H9 (cell line): ENCODE measurements at regions not wholly inside any gene's neighbourhood (a gene's known extent, or its start where the extent isn't known, plus 50 kb on each side); places are given as distances from the start of the nearest gene placed in this dataset.

Experiments
- DNase-seq: peaks from one replicate; pipeline ENCODE4 v3.0.0-alpha.2; 2017
- H2AFZ ChIP-seq: one replicate; pipeline ENCODE4 v1.6.1; 2013; ENCODE audit warnings: mild to moderate bottlenecking, low read length, control low read depth, moderate library complexity
- H2AK5ac ChIP-seq: 2 replicates; pipeline ENCODE4 v1.6.1; 2013; ENCODE audit warnings: low read length, control low read depth, mixed read lengths; ENCODE audit not compliant: insufficient read length
- H2BK120ac ChIP-seq: one replicate; pipeline ENCODE4 v1.6.1; 2013; ENCODE audit warnings: low read depth, mild to moderate bottlenecking, low read length, control low read depth, inconsistent platforms; ENCODE audit not compliant: poor library complexity, severe bottlenecking
- H2BK12ac ChIP-seq: 2 replicates; pipeline ENCODE4 v1.6.1; 2013; ENCODE audit warnings: low read length, control low read depth, mixed read lengths, low read depth; ENCODE audit not compliant: insufficient read length
- H2BK15ac ChIP-seq: 2 replicates; pipeline ENCODE4 v1.6.1; 2013; ENCODE audit warnings: low read depth, low read length, control low read depth
- H2BK20ac ChIP-seq: one replicate; pipeline ENCODE4 v1.6.1; 2013; ENCODE audit warnings: low read depth, mild to moderate bottlenecking, low read length, control low read depth, inconsistent platforms; ENCODE audit not compliant: poor library complexity, severe bottlenecking
- H2BK5ac ChIP-seq: 2 replicates; pipeline ENCODE4 v1.6.1; 2013; ENCODE audit warnings: low read length, control low read depth, mixed read lengths; ENCODE audit not compliant: insufficient read length
- H3K14ac ChIP-seq: 2 replicates; pipeline ENCODE4 v1.6.1; 2013; ENCODE audit warnings: low read length, control low read depth; ENCODE audit not compliant: insufficient read depth
- H3K18ac ChIP-seq: 2 replicates; pipeline ENCODE4 v1.6.1; 2013; ENCODE audit warnings: low read depth, mild to moderate bottlenecking, mixed read lengths, low read length, control low read depth; ENCODE audit not compliant: insufficient read length
- H3K23ac ChIP-seq: 2 replicates; pipeline ENCODE4 v1.6.1; 2013; ENCODE audit warnings: low read length, control low read depth, mixed read lengths, low read depth; ENCODE audit not compliant: insufficient read length
- H3K23me2 ChIP-seq: 2 replicates; pipeline ENCODE4 v1.6.1; 2013; ENCODE audit warnings: low read depth, mild to moderate bottlenecking, mixed read lengths, low read length, control low read depth; ENCODE audit not compliant: insufficient read length, poor library complexity, severe bottlenecking
- H3K27ac ChIP-seq: 2 replicates; pipeline ENCODE4 v1.5.1; 2013; ENCODE audit warnings: low read length, control low read depth, mixed read lengths, low read depth; ENCODE audit not compliant: insufficient read length
- H3K27me3 ChIP-seq: 2 replicates; pipeline ENCODE4 v1.6.1; 2013; ENCODE audit warnings: low read length, control low read depth, inconsistent platforms; ENCODE audit not compliant: insufficient read depth
- H3K4ac ChIP-seq: 2 replicates; pipeline ENCODE4 v1.6.1; 2013; ENCODE audit warnings: low read depth, mild to moderate bottlenecking, control low read depth, inconsistent platforms, low read length, moderate library complexity
- H3K4me1 ChIP-seq: 2 replicates; pipeline ENCODE4 v1.6.1; 2013; ENCODE audit warnings: low read length, control low read depth, inconsistent platforms; ENCODE audit not compliant: insufficient read depth
- H3K4me2 ChIP-seq: 2 replicates; pipeline ENCODE4 v1.6.1; 2013; ENCODE audit warnings: low read length, control low read depth, mixed read lengths; ENCODE audit not compliant: insufficient read length, insufficient read depth
- H3K56ac ChIP-seq: 2 replicates; pipeline ENCODE4 v1.6.1; 2013; ENCODE audit warnings: low read depth, mild to moderate bottlenecking, mixed read lengths, low read length, control low read depth; ENCODE audit not compliant: insufficient read length
- H3K79me1 ChIP-seq: 2 replicates; pipeline ENCODE4 v1.6.1; 2013; ENCODE audit warnings: low read depth, mild to moderate bottlenecking, moderate library complexity, low read length, control low read depth, inconsistent platforms; ENCODE audit not compliant: insufficient read depth, poor library complexity, severe bottlenecking
- H3K79me2 ChIP-seq: 2 replicates; pipeline ENCODE4 v1.6.1; 2013; ENCODE audit warnings: low read length, control low read depth, inconsistent platforms; ENCODE audit not compliant: insufficient read depth
- H3K9ac ChIP-seq: 2 replicates; pipeline ENCODE4 v1.6.1; 2013; ENCODE audit warnings: low read length, control low read depth, mixed read lengths; ENCODE audit not compliant: insufficient read length; ENCODE audit errors: extremely low read depth
- H3K9me3 ChIP-seq: one replicate; pipeline ENCODE4 v1.6.1; 2013; ENCODE audit warnings: low read depth, low read length, inconsistent platforms; ENCODE audit not compliant: control insufficient read depth
- H3T11ph ChIP-seq: one replicate; pipeline ENCODE4 v1.6.1; 2013; ENCODE audit warnings: mild to moderate bottlenecking, low read length, control low read depth, inconsistent platforms
- H4K20me1 ChIP-seq: one replicate; pipeline ENCODE4 v1.6.1; 2013; ENCODE audit not compliant: control insufficient read depth, insufficient read length, insufficient read depth
- H4K5ac ChIP-seq: 2 replicates; pipeline ENCODE4 v1.6.1; 2013; ENCODE audit warnings: low read depth, mild to moderate bottlenecking, mixed read lengths, low read length, control low read depth; ENCODE audit not compliant: insufficient read length
- H4K8ac ChIP-seq: replicated peaks from 2 replicates; pipeline ENCODE4 v1.6.1; 2013; ENCODE audit warnings: low read length, control low read depth, mixed read lengths, low read depth; ENCODE audit not compliant: insufficient read length
- H4K91ac ChIP-seq: 2 replicates; pipeline ENCODE4 v1.6.1; 2013; ENCODE audit warnings: low read depth, mild to moderate bottlenecking, moderate library complexity, mixed read lengths, low read length, control low read depth; ENCODE audit not compliant: insufficient read length
- H3K27ac Mint-ChIP-seq, 3 experiments: 2 replicates in 2 of 3; 3 replicates in 1 of 3; pipeline ENCODE4 v1.8.0; 2020 to 2021; ENCODE audit warnings: mixed read lengths in 3 of 3, mild to moderate bottlenecking in 1 of 3, moderate library complexity in 1 of 3
- H3K27me3 Mint-ChIP-seq: 2 replicates; pipeline ENCODE4 v1.8.0; 2021; ENCODE audit warnings: low read depth, mild to moderate bottlenecking, moderate library complexity, mixed read lengths
- H3K36me3 Mint-ChIP-seq, 3 experiments: 2 replicates in 2 of 3; 3 replicates in 1 of 3; pipeline ENCODE4 v1.8.0; 2020 to 2021; ENCODE audit warnings: low read depth in 3 of 3, mixed read lengths in 3 of 3; ENCODE audit not compliant: insufficient read depth in 1 of 3
- H3K4me1 Mint-ChIP-seq, 2 experiments: 2 replicates each; pipeline ENCODE4 v1.8.0; 2020; ENCODE audit warnings: mixed read lengths in 2 of 2
- H3K4me3 Mint-ChIP-seq, 2 experiments: 2 replicates in 1 of 2; 3 replicates in 1 of 2; pipeline ENCODE4 v1.8.0; 2020 to 2021; ENCODE audit warnings: mild to moderate bottlenecking in 2 of 2, mixed read lengths in 2 of 2, moderate library complexity in 1 of 2
- H3K9me3 Mint-ChIP-seq, 2 experiments: 2 replicates in 1 of 2; 3 replicates in 1 of 2; pipeline ENCODE4 v1.8.0; 2020; ENCODE audit warnings: mild to moderate bottlenecking in 2 of 2, mixed read lengths in 2 of 2, moderate library complexity in 1 of 2
- WGBS: extraction: QIAGEN DNeasy Blood & Tissue Kit; methylation state at CpG from one replicate; pipeline ENCODE4 v1.1.7; 2013; ENCODE audit warnings: missing lambda C conversion rate, low lambda C conversion rate, mixed read lengths; ENCODE audit not compliant: insufficient read length; ENCODE audit errors: extremely low coverage; 5-methylcytosine and 5-hydroxymethylcytosine counted together
- TF ChIP-seq, protein P1 (sequence below): fragments of 200-600 bp; sonication (generic); conservative IDR thresholded peaks from 3 replicates; pipeline ENCODE4 v1.8.0; 2021; ENCODE audit warnings: antibody characterized with exemption, mild to moderate bottlenecking

DNA sequence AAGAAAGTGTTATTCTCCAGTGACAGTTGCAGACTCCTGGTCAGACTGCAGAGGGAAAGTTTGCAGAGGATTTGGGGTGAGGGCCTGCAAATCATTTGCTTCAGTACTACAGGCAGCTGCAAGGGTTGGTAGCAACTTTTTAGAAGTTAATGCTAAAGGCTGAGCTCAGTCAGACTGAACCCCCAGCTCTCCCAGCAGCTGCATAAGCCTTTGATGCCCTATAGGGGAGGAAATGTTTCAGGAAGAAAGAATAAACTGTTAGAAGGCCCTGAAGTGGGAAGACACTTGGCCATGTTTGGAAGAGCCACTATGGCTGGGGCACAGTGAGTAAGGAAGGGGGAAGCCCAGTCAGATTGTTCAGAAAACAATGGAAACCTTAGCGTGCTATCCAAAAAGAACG lies 383.6 kb downstream of the TTLL7 start:
- Histone ChIP-seq H2BK12ac (no peak overlapping the region), H3K4ac (no peak overlapping the region), H3K27me3 (no peaks in the 10 kb centered on the region), H3K79me2 (no peaks in the 10 kb centered on the region), H2AK5ac (no peak overlapping the region), H3K23me2 (no peaks in the 10 kb centered on the region), H3K4me2 (no peak overlapping the region), H3K14ac (no peak overlapping the region), H3K56ac (no peak overlapping the region), H2BK5ac (no peak overlapping the region), H3K18ac (no peak overlapping the region), H4K20me1 (no peaks in the 10 kb centered on the region), H3K27ac (no peak overlapping the region), H3T11ph (no peak overlapping the region), H4K91ac (no peak overlapping the region), H3K4me1 (peaks cover 7% of the 10 kb centered on the region; the same call in 1 of the 2 replicates), H4K5ac (no peak overlapping the region), H2BK120ac (no peak overlapping the region), H3K9ac (no peak overlapping the region), H2BK20ac (no peak overlapping the region), H3K9me3 (no peaks in the 10 kb centered on the region), H4K8ac (no peak overlapping the region), H3K23ac (no peak overlapping the region), H3K79me1 (no peaks in the 10 kb centered on the region), H2BK15ac (no peak overlapping the region), H2AFZ (no peak overlapping the region)
- H3K9me3 Mint-ChIP-seq: no peaks in the 10 kb centered on the region
- TF ChIP-seq, protein P1, sequence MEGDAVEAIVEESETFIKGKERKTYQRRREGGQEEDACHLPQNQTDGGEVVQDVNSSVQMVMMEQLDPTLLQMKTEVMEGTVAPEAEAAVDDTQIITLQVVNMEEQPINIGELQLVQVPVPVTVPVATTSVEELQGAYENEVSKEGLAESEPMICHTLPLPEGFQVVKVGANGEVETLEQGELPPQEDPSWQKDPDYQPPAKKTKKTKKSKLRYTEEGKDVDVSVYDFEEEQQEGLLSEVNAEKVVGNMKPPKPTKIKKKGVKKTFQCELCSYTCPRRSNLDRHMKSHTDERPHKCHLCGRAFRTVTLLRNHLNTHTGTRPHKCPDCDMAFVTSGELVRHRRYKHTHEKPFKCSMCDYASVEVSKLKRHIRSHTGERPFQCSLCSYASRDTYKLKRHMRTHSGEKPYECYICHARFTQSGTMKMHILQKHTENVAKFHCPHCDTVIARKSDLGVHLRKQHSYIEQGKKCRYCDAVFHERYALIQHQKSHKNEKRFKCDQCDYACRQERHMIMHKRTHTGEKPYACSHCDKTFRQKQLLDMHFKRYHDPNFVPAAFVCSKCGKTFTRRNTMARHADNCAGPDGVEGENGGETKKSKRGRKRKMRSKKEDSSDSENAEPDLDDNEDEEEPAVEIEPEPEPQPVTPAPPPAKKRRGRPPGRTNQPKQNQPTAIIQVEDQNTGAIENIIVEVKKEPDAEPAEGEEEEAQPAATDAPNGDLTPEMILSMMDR: no peak
- no peak overlapping the region; a peak in 1 of 7 replicates for H3K27ac Mint-ChIP-seq
- no peak for DNase-seq
- WGBS: no CpG with 5 or more reads among the region's 2 CpGs
- H3K36me3 Mint-ChIP-seq: no peaks in the 10 kb centered on the region
- peaks cover 48% of the 10 kb centered on the region in 2 experiments for H3K4me1 Mint-ChIP-seq
- H3K4me3 Mint-ChIP-seq: no peak overlapping the region
- no peaks in the 10 kb centered on the region for H3K27me3 Mint-ChIP-seq
